CD4-positive, CD25-positive, alpha-beta regulatory T cell (primary cell): ENCODE measurements at regions not wholly inside any gene's neighbourhood (a gene's known extent, or its start where the extent isn't known, plus 50 kb on each side); places are given as distances from the start of the nearest gene placed in this dataset.
"Not testable (repeated sequence)": the region's sequence is repeated elsewhere in the genome, so short reads cannot be mapped to it uniquely, and the experiment has no call there.

ENCODE experiments used
- ATAC-seq, 2 donors: fragments of 150-1000 bp; cut with Tn5 transposase; one replicate each; pipeline ENCODE4 v1.10.0; 2021; ENCODE audit warnings: low read depth in 2 of 2, moderate number of reproducible peaks in 2 of 2, moderate library complexity in 1 of 2
- DNase-seq, 3 donors: peaks; one replicate each; pipeline versions ENCODE4 v3.0.0 to v3.0.0-alpha.2; 2012 to 2022; ENCODE audit warnings: mixed read lengths in 1 of 3
- H3K27ac ChIP-seq: one replicate; pipeline ENCODE4 v1.7.0; 2013; ENCODE audit warnings: mild to moderate bottlenecking, low read length; ENCODE audit not compliant: insufficient read depth, poor library complexity, severe bottlenecking
- H3K27me3 ChIP-seq: one replicate; pipeline ENCODE4 v1.7.0; 2013; ENCODE audit warnings: low read length; ENCODE audit not compliant: control insufficient read depth, insufficient read depth
- H3K36me3 ChIP-seq: one replicate; pipeline ENCODE4 v1.7.0; 2013; ENCODE audit warnings: mild to moderate bottlenecking, low read length, moderate library complexity; ENCODE audit not compliant: control insufficient read depth, insufficient read depth
- H3K4me1 ChIP-seq: 2 replicates; pipeline ENCODE4 v1.7.0; 2013; ENCODE audit warnings: mild to moderate bottlenecking, low read length; ENCODE audit not compliant: insufficient read depth, control insufficient read depth, poor library complexity, severe bottlenecking
- H3K4me3 ChIP-seq: one replicate; pipeline ENCODE4 v1.7.0; 2013; ENCODE audit warnings: low read depth, mild to moderate bottlenecking, low read length, moderate library complexity
- H3K9me3 ChIP-seq, 2 experiments: 1 replicate in 1 of 2; 2 replicates in 1 of 2; pipeline ENCODE4 v1.7.0; 2013; ENCODE audit warnings: low read length in 2 of 2, mild to moderate bottlenecking in 1 of 2, moderate library complexity in 1 of 2; ENCODE audit not compliant: control insufficient read depth in 2 of 2
- H3K27ac Mint-ChIP-seq, 3 donors: one replicate each; pipeline ENCODE4 v1.8.0; 2020 to 2022; ENCODE audit warnings: mild to moderate bottlenecking in 3 of 3, mixed read lengths in 3 of 3, moderate library complexity in 2 of 3
- H3K27me3 Mint-ChIP-seq: one replicate; pipeline ENCODE4 v1.8.0; 2022; ENCODE audit warnings: mild to moderate bottlenecking, mixed read lengths
- H3K36me3 Mint-ChIP-seq: one replicate; pipeline ENCODE4 v1.8.0; 2020; ENCODE audit warnings: mixed read lengths
- H3K4me1 Mint-ChIP-seq, 4 donors: one replicate each; pipeline ENCODE4 v1.8.0; 2020 to 2022; ENCODE audit warnings: mixed read lengths in 4 of 4, mild to moderate bottlenecking in 1 of 4
- H3K4me3 Mint-ChIP-seq, 4 donors: one replicate each; pipeline ENCODE4 v1.8.0; 2020 to 2022; ENCODE audit warnings: mild to moderate bottlenecking in 4 of 4, mixed read lengths in 4 of 4, moderate library complexity in 3 of 4
- H3K9me3 Mint-ChIP-seq, 7 donors: one replicate each; pipeline ENCODE4 v1.8.0; 2020 to 2022; ENCODE audit warnings: mixed read lengths in 7 of 7, mild to moderate bottlenecking in 3 of 7, moderate library complexity in 2 of 7

GRCh38 chrX:465418-466215, 78.9 kb upstream of the PPP2R3B start:
- Mint-ChIP-seq H3K4me1 (no peaks in the 10 kb centered on the region), H3K9me3 (peaks cover 3 to 15% (median 8%) of the 10 kb centered on the region in 7 donors), H3K27me3 (no peaks in the 10 kb centered on the region), H3K36me3 (no peaks in the 10 kb centered on the region), H3K27ac (no peak overlapping the region), H3K4me3 (no peak overlapping the region)
- Histone ChIP-seq H3K4me1 (no peaks in the 10 kb centered on the region), H3K4me3 (no peak overlapping the region), H3K27me3 (no peaks in the 10 kb centered on the region), H3K9me3 (peaks cover 0 to 7% of the 10 kb centered on the region in 2 experiments), H3K36me3 (no peaks in the 10 kb centered on the region), H3K27ac (no peak overlapping the region)
- no peak for DNase-seq
- no peak for ATAC-seq

GRCh38 chrX:466836-467235, 80.1 kb upstream of the PPP2R3B start:
- not testable (repeated sequence) for ATAC-seq, H3K27ac Mint-ChIP-seq, H3K36me3 ChIP-seq, H3K27me3 ChIP-seq, H3K9me3 ChIP-seq, H3K27ac ChIP-seq, H3K4me3 ChIP-seq, H3K36me3 Mint-ChIP-seq, DNase-seq, H3K4me1 Mint-ChIP-seq, H3K4me3 Mint-ChIP-seq, H3K4me1 ChIP-seq, H3K27me3 Mint-ChIP-seq
- peaks cover 1 to 12% (median 4%) of the 10 kb centered on the region in 7 donors for H3K9me3 Mint-ChIP-seq

- ATAC-seq, H3K27ac Mint-ChIP-seq, H3K4me1 Mint-ChIP-seq, H3K27me3 Mint-ChIP-seq, H3K9me3 ChIP-seq, DNase-seq, H3K4me3 ChIP-seq, H3K36me3 Mint-ChIP-seq, H3K36me3 ChIP-seq, H3K27me3 ChIP-seq, H3K4me1 ChIP-seq, H3K27ac ChIP-seq, H3K4me3 Mint-ChIP-seq: not testable (repeated sequence)
- H3K9me3 Mint-ChIP-seq = peaks cover 0 to 12% (median 2%) of the 10 kb centered on the region in 7 donors
These were observed 81.0 kb upstream of the PPP2R3B start for GRCh38 chrX:467686-468085.

GRCh38 chrX:468979-469378, 82.3 kb upstream of the PPP2R3B start:
- no peak overlapping the region for H3K27ac Mint-ChIP-seq
- no peaks in the 10 kb centered on the region for H3K4me1 Mint-ChIP-seq
- H3K27me3 Mint-ChIP-seq = no peaks in the 10 kb centered on the region
- Histone ChIP-seq H3K4me3 (no peak overlapping the region), H3K9me3 (no peaks in the 10 kb centered on the region), H3K36me3 (no peaks in the 10 kb centered on the region), H3K27ac (no peak overlapping the region), H3K27me3 (no peaks in the 10 kb centered on the region), H3K4me1 (no peaks in the 10 kb centered on the region)
- H3K4me3 Mint-ChIP-seq = no peak overlapping the region
- ATAC-seq (no peak), DNase-seq (no peak)
- peaks cover 0 to 12% (median 5%) of the 10 kb centered on the region in 7 donors for H3K9me3 Mint-ChIP-seq
- H3K36me3 Mint-ChIP-seq = no peaks in the 10 kb centered on the region

GRCh38 chrX:470686-471085, 84.0 kb upstream of the PPP2R3B start:
- Mint-ChIP-seq H3K27me3 (no peaks in the 10 kb centered on the region), H3K4me3 (no peak overlapping the region), H3K36me3 (no peaks in the 10 kb centered on the region), H3K9me3 (peaks cover 0 to 9% (median 5%) of the 10 kb centered on the region in 7 donors), H3K27ac (no peak overlapping the region), H3K4me1 (no peaks in the 10 kb centered on the region)
- Histone ChIP-seq H3K36me3 (no peaks in the 10 kb centered on the region), H3K4me1 (no peaks in the 10 kb centered on the region), H3K9me3 (no peaks in the 10 kb centered on the region), H3K27me3 (no peaks in the 10 kb centered on the region), H3K27ac (no peak overlapping the region), H3K4me3 (no peak overlapping the region)
- ATAC-seq = no peak
- DNase-seq = no peak

GRCh38 chrX:471281-471680, 84.6 kb upstream of the PPP2R3B start:
- Histone ChIP-seq H3K36me3 (no peaks in the 10 kb centered on the region), H3K4me1 (no peaks in the 10 kb centered on the region), H3K27me3 (no peaks in the 10 kb centered on the region), H3K4me3 (no peak overlapping the region), H3K27ac (no peak overlapping the region), H3K9me3 (no peaks in the 10 kb centered on the region)
- Mint-ChIP-seq H3K27me3 (no peaks in the 10 kb centered on the region), H3K9me3 (peaks cover 0 to 8% (median 5%) of the 10 kb centered on the region in 7 donors), H3K36me3 (no peaks in the 10 kb centered on the region), H3K4me1 (no peaks in the 10 kb centered on the region), H3K4me3 (no peak overlapping the region), H3K27ac (no peak overlapping the region)
- ATAC-seq (no peak), DNase-seq (no peak)

- H3K27me3 ChIP-seq, H3K27ac ChIP-seq, H3K4me3 Mint-ChIP-seq, H3K36me3 ChIP-seq, H3K4me3 ChIP-seq, H3K9me3 ChIP-seq, H3K27me3 Mint-ChIP-seq, H3K4me1 ChIP-seq, H3K4me1 Mint-ChIP-seq, ATAC-seq, H3K9me3 Mint-ChIP-seq, H3K36me3 Mint-ChIP-seq, DNase-seq: not testable (repeated sequence)
- H3K27ac Mint-ChIP-seq = peak overlapping the region in 1 of 3 donors; percentile 67
These were observed 85.6 kb upstream of the PPP2R3B start for GRCh38 chrX:472275-472674.
